ENCODE measurements at regions not wholly inside any gene's neighbourhood (a gene's known extent, or its start where the extent isn't known, plus 50 kb on each side); places are given as distances from the start of the nearest gene placed in this dataset.
A peak's percentile ranks its signal among the peaks of the same experiment; 100 is the strongest.
"Not testable (repeated sequence)": the region's sequence is repeated elsewhere in the genome, so short reads cannot be mapped to it uniquely, and the experiment has no call there.

- FAIRE-seq = not testable (repeated sequence)
Observed at GRCh38 chr7:76924756-76925155, 107.4 kb downstream of the SPDYE17 start.

GRCh38 chr7:76918619-76919018 is 113.5 kb downstream of the SPDYE17 start:
- peak; percentile 10 for FAIRE-seq

- FAIRE-seq = not testable (repeated sequence)
Observed at GRCh38 chr7:76914361-76914760, 117.8 kb downstream of the SPDYE17 start.

GRCh38 chr7:76912011-76912814 is 119.9 kb downstream of the SPDYE17 start:
- FAIRE-seq = peak; percentile 24

DNA sequence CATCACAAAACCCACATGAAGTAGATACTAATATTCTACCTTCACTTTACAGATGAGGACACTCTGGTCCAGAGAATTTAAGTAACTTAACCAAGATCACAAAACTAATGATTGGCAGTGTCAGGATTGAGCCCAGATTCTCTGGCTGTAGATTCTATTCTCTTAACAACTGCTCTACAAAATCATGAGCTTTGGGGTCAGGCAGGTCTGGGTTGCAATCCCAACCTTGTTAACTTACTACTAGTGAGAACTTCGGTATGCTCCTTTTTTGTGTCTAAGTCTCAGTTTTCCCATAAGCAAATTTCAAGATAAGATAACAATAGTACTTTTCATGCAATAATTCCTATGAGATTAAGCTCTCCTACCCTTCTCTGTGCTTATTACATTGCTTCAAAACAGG is 127.5 kb downstream of the SPDYE17 start:
- FAIRE-seq = peak; percentile 47

DNA sequence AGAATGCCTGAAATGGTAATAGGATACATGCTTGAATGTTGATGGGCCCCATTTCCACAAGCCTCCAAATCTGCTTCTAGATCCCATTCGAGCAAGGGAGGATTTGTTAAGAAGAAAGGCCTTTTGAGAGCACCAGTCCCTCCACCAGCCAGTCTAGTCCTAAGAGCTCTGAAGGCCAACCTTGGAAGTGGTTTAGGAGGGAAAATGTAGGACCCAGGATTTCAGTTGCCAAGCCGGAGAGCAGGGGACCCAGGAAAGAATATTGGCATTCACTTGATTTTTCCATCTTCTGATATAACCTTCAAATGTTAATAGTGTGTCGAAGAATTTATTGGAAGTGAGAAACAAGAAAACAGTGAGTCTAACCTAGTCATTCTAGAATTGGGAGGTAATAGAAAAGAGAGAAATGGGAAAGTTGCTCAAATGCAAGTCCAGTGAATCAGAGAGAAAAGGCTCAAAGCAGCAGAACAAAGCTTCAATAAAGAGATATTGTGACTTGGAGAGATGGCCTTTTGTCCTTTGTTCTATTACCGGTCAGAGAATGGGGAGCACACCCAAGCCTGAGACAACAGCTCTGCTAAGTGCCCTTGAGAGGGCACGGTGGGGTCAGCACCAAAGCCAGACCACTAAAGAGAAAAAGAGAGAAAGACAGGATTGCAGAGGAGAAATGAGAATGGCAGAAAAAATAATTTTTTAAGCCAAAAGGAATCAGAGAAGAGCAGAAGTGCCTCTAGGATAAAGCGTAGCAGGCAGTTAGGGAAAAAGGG is 130.0 kb downstream of the SPDYE17 start:
- not testable (repeated sequence) for FAIRE-seq

GRCh38 chr7:76898807-76899206 is 133.4 kb downstream of the SPDYE17 start:
- FAIRE-seq = not testable (repeated sequence)

GRCh38 chr7:76897007-76897406 is 135.2 kb downstream of the SPDYE17 start:
- FAIRE-seq = peak; percentile 24

GRCh38 chr7:76895696-76896095 is 136.5 kb downstream of the SPDYE17 start:
- not testable (repeated sequence) for FAIRE-seq

DNA sequence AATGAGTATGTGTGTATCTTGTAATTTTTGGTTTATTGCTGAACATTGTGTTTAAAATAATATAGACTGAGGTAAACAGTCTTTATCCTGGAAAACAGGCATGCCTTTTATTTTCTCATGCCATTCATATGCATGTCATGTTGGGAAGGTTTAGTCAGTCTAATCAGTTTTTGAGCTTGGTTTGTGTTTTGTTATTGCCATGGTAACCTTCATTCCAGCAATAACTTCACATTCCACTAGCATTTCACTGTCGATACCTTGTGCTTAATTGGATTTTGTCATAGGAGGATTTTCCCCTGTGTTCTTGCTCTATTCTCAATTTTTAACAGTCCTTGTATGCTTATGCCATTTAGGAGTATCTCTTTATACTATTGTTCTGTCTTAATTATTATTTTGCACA is 140.4 kb downstream of the SPDYE17 start:
- not testable (repeated sequence) for FAIRE-seq

- not testable (repeated sequence) for FAIRE-seq
Observed at GRCh38 chr7:76879733-76880288, 152.3 kb downstream of the SPDYE17 start.

DNA sequence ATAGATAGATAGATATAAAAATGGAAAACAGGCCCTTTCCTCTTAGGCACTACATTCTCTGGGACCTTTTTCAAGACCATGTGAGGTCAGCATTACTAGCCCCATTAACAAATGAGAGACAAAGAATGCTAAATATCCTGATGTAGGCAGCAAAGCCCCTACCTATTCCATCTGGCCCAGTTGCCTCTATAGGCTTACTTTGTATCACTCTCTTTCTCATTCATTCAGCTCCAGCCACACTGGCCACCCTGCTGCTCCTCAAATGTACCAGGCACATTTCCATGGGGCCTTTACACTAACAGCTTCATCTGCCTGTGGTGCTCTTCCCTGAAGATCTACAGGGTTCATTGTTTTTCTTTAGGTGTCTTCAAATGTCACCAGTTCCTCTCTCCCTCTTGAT is 156.4 kb downstream of the SPDYE17 start:
- FAIRE-seq = not testable (repeated sequence)

DNA sequence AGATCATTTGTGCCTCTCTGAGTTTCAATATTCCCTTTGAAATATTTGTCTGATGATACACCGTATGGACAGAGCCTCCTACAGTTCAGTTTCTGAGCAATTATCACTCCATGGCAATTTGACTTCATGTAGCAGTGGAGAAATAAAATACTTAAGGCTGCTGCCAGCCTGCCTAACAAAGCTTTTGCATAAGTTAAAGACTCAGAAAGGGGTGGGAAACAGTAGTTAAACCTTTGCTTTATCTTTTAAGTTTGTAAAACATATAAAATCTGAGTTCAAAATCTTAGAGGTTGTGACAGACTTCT is 161.7 kb downstream of the SPDYE17 start:
- FAIRE-seq = not testable (repeated sequence)

GRCh38 chr7:76867364-76867889 is 164.7 kb downstream of the SPDYE17 start:
- not testable (repeated sequence) for FAIRE-seq

DNA sequence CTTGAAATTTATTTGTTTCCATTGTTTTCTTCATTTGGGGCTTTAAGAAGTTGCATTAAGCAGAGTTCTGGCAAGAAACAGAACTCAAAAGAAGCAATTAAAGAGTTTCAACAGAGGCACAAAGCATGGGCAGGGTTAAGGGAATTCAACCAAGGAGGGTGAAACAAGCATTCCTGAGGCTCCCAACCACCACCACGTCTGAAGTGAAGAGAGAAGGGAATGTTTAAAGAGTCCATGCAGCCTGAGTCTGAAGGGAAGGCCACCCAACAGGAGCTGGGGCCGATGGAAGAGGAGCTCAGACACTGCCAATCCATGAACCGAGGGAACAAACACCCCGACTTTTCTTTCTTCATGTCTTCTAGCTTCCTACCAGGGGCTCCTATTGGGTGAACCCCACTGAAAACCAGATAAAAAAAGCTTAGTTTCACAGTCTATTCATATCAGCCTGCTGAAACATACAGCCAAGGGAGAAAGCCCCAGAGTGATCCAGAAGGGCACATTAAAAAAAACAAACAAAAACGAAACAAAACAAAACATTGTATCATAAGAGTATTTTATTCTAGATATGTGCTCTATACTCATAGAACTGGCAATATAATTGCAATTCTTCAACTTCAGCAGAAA is 168.9 kb downstream of the SPDYE17 start:
- not testable (repeated sequence) for FAIRE-seq

- peak; percentile 28 for FAIRE-seq
Observed at GRCh38 chr7:76862241-76862640, 169.9 kb downstream of the SPDYE17 start.

DNA sequence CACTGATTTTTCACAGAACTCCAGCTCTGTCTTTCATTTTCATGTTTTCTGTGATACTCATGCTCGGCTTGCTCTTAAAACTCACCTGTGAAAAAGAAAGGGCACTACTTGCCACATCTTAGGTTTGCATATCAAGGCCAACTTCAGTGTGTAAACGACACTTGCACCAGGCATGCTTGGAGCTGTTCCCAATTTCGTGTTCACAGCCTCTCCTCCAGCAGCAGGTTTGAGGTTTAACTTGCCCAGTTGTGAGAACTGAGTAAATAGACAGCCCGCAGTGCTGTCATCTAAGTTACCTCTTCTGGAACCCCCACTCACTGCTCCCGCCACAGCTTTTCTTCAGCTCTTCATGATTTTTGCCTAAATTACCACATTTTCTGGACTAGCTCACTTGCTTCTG is 172.2 kb downstream of the SPDYE17 start:
- not testable (repeated sequence) for FAIRE-seq

DNA sequence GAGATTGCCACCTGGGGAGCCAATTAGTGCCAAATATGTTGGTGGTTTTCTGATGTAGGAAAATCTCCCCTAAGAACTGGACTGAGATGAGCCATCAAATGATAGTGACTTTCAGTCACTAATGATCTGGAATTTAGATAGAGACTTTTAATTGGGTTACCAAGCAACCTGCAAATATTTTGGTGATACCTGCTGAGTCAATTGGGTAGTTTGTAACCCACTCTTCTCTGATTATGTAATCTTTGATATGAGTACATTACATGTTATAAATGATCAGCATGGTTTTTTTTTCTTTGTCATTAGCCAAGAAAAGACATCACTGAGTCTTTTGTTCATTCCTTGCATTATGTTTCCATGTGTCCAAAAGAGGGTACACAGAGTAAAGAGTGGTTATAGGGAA is 177.5 kb downstream of the SPDYE17 start:
- not testable (repeated sequence) for FAIRE-seq

GRCh38 chr7:76852787-76853584 is 179.2 kb downstream of the SPDYE17 start:
- FAIRE-seq = not testable (repeated sequence)

DNA sequence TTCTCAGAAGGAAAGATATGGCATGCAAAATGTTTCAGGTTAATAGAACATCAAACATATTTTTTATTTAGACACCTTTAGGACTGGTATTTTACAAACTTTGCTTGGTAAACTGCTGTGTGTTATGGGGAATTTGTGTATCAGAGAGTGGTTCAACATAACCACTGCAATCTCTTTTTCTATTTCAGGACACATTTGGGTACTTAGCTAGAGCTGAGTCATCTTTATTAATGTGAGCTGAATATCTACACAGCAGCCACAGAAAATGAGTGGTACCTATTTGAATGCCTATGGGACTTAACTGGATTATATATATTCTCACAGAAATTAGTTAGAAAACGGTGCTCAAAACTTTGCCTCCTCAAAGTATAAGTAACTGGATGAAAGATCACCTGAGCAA is 179.8 kb downstream of the SPDYE17 start:
- FAIRE-seq = not testable (repeated sequence)

DNA sequence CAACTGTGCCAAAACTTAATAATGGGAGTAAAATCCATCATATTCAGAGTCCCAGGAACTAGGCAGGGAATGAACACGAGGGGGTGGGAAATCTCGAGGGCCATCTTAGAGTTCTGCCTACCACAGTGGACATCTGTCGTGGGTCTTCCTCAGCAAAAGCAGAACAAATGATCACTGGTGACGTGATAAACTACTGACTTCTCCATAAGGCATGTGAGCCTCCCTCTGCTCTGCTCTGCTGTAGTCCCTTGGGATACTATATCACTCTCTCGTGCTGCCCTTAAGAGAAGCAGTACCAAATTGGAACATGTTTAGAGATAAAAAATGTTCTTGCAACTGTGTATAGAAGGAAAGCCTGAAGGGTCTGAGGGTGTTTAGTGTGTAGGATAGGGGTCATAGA is 180.5 kb downstream of the SPDYE17 start:
- not testable (repeated sequence) for FAIRE-seq

Data from colon (tissue), 2 donors.